SK-N-SH treated with all-trans-retinoic acid at 6 μM for 48 hours (cell line): ENCODE measurements at regions not wholly inside any gene's neighbourhood (a gene's known extent, or its start where the extent isn't known, plus 50 kb on each side); places are given as distances from the start of the nearest gene placed in this dataset.

Source experiments
- ATAC-seq: fragments of 200-7000 bp; cut with Tn5 transposase; 3 replicates; pipeline ENCODE4 v1.9.1; 2020; ENCODE audit warnings: mild to moderate bottlenecking, moderate library complexity
- ARNTL ChIP-seq: fragments of 450-650 bp; formaldehyde crosslinking; IDR thresholded peaks from 2 replicates; pipeline ENCODE4 v1.5.0; 2020; ENCODE audit warnings: low read depth, mild to moderate bottlenecking, moderate library complexity, borderline replicate concordance
- BACH2 ChIP-seq: fragments of 250-450 bp; sonication (Bioruptor Pico); IDR thresholded peaks from 2 replicates; pipeline ENCODE4 v1.9.0; 2021; ENCODE audit warnings: mild to moderate bottlenecking, borderline replicate concordance
- CSDC2 ChIP-seq: fragments of 250-450 bp; sonication (Bioruptor Pico); IDR thresholded peaks from 2 replicates; pipeline ENCODE4 v1.5.0; 2020; ENCODE audit warnings: mild to moderate bottlenecking, moderate library complexity
- CSRNP3 ChIP-seq: fragments of 250-450 bp; sonication (Bioruptor Pico); IDR thresholded peaks from 2 replicates; pipeline ENCODE4 v1.5.1; 2021; ENCODE audit warnings: mild to moderate bottlenecking, moderate library complexity
- ESRRG ChIP-seq: fragments of 250-450 bp; sonication (Bioruptor Pico); IDR thresholded peaks from 2 replicates; pipeline ENCODE4 v1.6.1; 2021; ENCODE audit warnings: mild to moderate bottlenecking
- GLIS3 ChIP-seq: fragments of 250-450 bp; sonication (Bioruptor Pico); IDR thresholded peaks from 2 replicates; pipeline ENCODE4 v1.5.0; 2020; ENCODE audit warnings: mild to moderate bottlenecking, moderate library complexity
- ISL1 ChIP-seq: fragments of 250-450 bp; sonication (Bioruptor Pico); IDR thresholded peaks from 2 replicates; pipeline ENCODE4 v2.1.2; 2022; ENCODE audit warnings: mild to moderate bottlenecking, moderate library complexity
- OSR1 ChIP-seq: fragments of 250-450 bp; sonication (Bioruptor Pico); IDR thresholded peaks from 2 replicates; pipeline ENCODE4 v1.8.0; 2022; ENCODE audit warnings: moderate library complexity, mild to moderate bottlenecking, inconsistent platforms
- PATZ1 ChIP-seq: fragments of 250-450 bp; sonication (Bioruptor Pico); IDR thresholded peaks from 2 replicates; pipeline ENCODE4 v1.8.0; 2020; ENCODE audit warnings: mild to moderate bottlenecking, moderate library complexity, borderline replicate concordance
- RARB ChIP-seq: fragments of 250-450 bp; sonication (Bioruptor Pico); IDR thresholded peaks from 2 replicates; pipeline ENCODE4 v1.8.0; 2021; ENCODE audit warnings: mild to moderate bottlenecking, moderate library complexity
- SNAI2 ChIP-seq: fragments of 250-450 bp; sonication (Bioruptor Pico); IDR thresholded peaks from 2 replicates; pipeline ENCODE4 v1.5.0; 2020; ENCODE audit warnings: mild to moderate bottlenecking, moderate library complexity
- TCF4 ChIP-seq: fragments of 250-450 bp; sonication (Bioruptor Pico); IDR thresholded peaks from 2 replicates; pipeline ENCODE4 v1.8.0; 2021; ENCODE audit warnings: mild to moderate bottlenecking, moderate library complexity, borderline replicate concordance
- TOX ChIP-seq: fragments of 250-450 bp; sonication (Bioruptor Pico); IDR thresholded peaks from 2 replicates; pipeline ENCODE4 v1.8.0; 2021; ENCODE audit warnings: mild to moderate bottlenecking, moderate library complexity, borderline replicate concordance
- TSHZ2 ChIP-seq: fragments of 250-450 bp; sonication (Bioruptor Pico); IDR thresholded peaks from 2 replicates; pipeline ENCODE4 v1.5.0; 2020; ENCODE audit warnings: mild to moderate bottlenecking, moderate library complexity
- ZC3H10 ChIP-seq: fragments of 250-450 bp; sonication (Bioruptor Pico); IDR thresholded peaks from 2 replicates; pipeline ENCODE4 v1.5.1; 2021; ENCODE audit warnings: mild to moderate bottlenecking, moderate library complexity
- ZFP3 ChIP-seq: fragments of 250-450 bp; sonication (Bioruptor Pico); IDR thresholded peaks from 2 replicates; pipeline ENCODE4 v1.5.0; 2020; ENCODE audit warnings: mild to moderate bottlenecking, moderate library complexity
- ZFP30 ChIP-seq: fragments of 450-650 bp; formaldehyde crosslinking; IDR thresholded peaks from 2 replicates; pipeline ENCODE4 v1.5.0; 2022; ENCODE audit warnings: mild to moderate bottlenecking, moderate library complexity
- ZNF70 ChIP-seq: fragments of 450-650 bp; formaldehyde crosslinking; IDR thresholded peaks from 2 replicates; pipeline ENCODE4 v1.5.0; 2020; ENCODE audit warnings: mild to moderate bottlenecking, moderate library complexity
- ZNF8 ChIP-seq: fragments of 450-650 bp; formaldehyde crosslinking; IDR thresholded peaks from 2 replicates; pipeline ENCODE4 v1.5.0; 2020; ENCODE audit warnings: mild to moderate bottlenecking, moderate library complexity
- TF ChIP-seq, protein P1 (sequence below): fragments of 250-450 bp; sonication (Bioruptor Pico); IDR thresholded peaks from 2 replicates; pipeline ENCODE4 v1.5.1; 2020; ENCODE audit warnings: low read depth, mild to moderate bottlenecking, moderate library complexity
- TF ChIP-seq, protein P2 (sequence below): fragments of 250-450 bp; sonication (Bioruptor Pico); IDR thresholded peaks from 2 replicates; pipeline ENCODE4 v1.8.0; 2021; ENCODE audit warnings: low read depth, mild to moderate bottlenecking, moderate library complexity, borderline replicate concordance

- TF ChIP-seq ZFP3 (no peak), ZNF70 (CRISPR knock-in tag) (no peak), TCF4 (no peak), CSRNP3 (no peak), SNAI2 (CRISPR knock-in tag) (no peak)
These were observed 91.8 kb upstream of the ZNF366 start (continued) for GRCh38 chr5:72599065-72599433.

DNA sequence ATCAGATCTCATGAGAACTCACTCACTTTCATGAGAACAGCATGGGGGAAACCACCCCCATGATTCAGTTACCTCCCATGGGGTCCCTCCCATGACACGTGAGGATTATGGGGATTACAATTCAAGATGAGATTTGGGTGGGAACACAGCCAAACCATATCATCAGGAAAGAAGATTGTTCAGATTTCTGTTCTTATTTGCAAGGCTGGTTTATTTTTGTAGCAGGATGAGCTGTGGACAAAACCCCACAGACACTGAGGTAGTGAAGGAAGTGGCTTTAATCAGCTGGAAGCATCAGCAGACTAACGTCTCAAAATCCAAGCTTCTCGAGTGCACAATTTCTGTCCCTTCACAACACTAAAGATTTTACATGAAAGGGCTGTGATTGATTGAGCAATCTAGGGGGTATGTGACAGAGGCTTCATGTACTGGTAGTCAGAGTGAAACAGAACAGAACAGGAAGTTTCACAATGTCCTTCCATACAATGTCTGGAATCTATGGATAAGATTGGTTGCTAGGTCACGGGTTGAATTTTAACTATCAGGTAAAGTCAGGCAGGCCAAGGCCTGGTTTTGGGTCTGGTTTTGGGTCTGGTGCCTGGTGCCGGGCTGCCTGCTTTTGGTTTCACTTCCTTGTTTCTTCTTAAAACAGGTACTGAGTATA lies 91.3 kb upstream of the ZNF366 start:
- ATAC-seq: no peak
- TF ChIP-seq ZNF8 (CRISPR knock-in tag): no peak
- no peak for TF ChIP-seq ZNF70 (CRISPR knock-in tag)
- TF ChIP-seq CSDC2: no peak
- no peak for TF ChIP-seq ESRRG
- TF ChIP-seq RARB: no peak
- TF ChIP-seq TOX (CRISPR knock-in tag): no peak
- TF ChIP-seq PATZ1 (CRISPR knock-in tag): no peak
- no peak for TF ChIP-seq ZC3H10
- TF ChIP-seq ZFP3: no peak
- TF ChIP-seq, protein P1, sequence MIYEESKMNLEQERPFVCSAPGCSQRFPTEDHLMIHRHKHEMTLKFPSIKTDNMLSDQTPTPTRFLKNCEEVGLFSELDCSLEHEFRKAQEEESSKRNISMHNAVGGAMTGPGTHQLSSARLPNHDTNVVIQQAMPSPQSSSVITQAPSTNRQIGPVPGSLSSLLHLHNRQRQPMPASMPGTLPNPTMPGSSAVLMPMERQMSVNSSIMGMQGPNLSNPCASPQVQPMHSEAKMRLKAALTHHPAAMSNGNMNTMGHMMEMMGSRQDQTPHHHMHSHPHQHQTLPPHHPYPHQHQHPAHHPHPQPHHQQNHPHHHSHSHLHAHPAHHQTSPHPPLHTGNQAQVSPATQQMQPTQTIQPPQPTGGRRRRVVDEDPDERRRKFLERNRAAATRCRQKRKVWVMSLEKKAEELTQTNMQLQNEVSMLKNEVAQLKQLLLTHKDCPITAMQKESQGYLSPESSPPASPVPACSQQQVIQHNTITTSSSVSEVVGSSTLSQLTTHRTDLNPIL (CRISPR knock-in tag): no peak
- TF ChIP-seq OSR1: no peak
- no peak for TF ChIP-seq ARNTL (CRISPR knock-in tag)
- TF ChIP-seq BACH2 (CRISPR knock-in tag): no peak
- TF ChIP-seq TSHZ2 (CRISPR knock-in tag): no peak
- TF ChIP-seq, protein P2, sequence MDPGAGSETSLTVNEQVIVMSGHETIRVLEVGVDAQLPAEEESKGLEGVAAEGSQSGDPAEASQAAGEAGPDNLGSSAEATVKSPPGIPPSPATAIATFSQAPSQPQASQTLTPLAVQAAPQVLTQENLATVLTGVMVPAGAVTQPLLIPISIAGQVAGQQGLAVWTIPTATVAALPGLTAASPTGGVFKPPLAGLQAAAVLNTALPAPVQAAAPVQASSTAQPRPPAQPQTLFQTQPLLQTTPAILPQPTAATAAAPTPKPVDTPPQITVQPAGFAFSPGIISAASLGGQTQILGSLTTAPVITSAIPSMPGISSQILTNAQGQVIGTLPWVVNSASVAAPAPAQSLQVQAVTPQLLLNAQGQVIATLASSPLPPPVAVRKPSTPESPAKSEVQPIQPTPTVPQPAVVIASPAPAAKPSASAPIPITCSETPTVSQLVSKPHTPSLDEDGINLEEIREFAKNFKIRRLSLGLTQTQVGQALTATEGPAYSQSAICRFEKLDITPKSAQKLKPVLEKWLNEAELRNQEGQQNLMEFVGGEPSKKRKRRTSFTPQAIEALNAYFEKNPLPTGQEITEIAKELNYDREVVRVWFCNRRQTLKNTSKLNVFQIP (CRISPR knock-in tag): no peak
- TF ChIP-seq ISL1 (CRISPR knock-in tag): no peak
- no peak for TF ChIP-seq GLIS3 (CRISPR knock-in tag)
- TF ChIP-seq SNAI2 (CRISPR knock-in tag): no peak
- no peak for TF ChIP-seq ZFP30
- TF ChIP-seq, all 23 proteins: peak for 0

DNA sequence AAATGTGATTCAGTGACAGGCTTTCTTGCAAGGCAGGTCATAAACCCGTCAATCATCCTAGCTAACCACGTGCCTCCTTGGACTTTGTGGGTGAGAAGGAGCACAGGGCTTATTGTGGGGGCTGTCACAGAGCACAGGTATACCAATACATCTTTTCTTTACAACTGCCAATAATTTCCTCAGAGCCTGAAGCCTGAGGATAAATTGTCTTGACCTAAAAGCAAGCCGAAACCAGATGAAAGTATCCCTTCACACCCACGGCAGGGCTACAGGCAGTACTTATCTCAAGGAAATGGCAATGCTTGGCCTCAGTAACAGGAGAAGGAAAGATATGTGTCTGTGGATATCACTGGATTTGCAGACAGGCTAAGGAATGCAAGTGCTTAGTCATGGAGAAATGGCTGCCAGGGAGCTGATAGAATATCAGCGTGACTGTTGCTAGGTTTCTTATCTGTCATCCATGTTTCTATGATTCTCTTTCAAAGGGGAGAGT lies 90.3 kb upstream of the ZNF366 start:
- TF ChIP-seq ZC3H10 (no peak), ISL1 (CRISPR knock-in tag) (peak; percentile 56)
- ATAC-seq: peak; percentile 93

DNA sequence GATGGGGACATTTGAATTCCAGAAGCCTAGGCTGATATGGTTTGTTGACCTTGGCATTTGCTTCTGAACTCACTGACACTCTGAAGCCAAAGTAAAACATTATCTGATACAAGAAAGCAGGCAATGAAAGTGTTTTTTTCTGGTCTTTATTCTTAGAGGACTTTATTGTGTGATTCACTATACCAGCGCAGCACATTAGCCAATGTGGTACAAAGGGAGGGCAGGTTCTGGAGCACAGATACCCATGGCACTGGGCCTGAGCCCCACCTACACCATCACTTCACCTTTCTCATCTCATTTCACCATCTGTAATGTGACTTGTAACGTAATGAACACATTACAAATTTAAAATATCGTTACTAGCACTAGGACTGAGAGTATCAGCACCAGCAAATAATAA lies 89.7 kb upstream of the ZNF366 start:
- peak; percentile 6; the same call in 1 of the 3 replicates for ATAC-seq
- TF ChIP-seq BACH2 (CRISPR knock-in tag) (no peak), TSHZ2 (CRISPR knock-in tag) (no peak), TOX (CRISPR knock-in tag) (no peak), ISL1 (CRISPR knock-in tag) (0 out of 2 replicates have a peak, but pooled peaks have one; percentile 40)
